ENCODE measurements at regions not wholly inside any gene's neighbourhood (a gene's known extent, or its start where the extent isn't known, plus 50 kb on each side); places are given as distances from the start of the nearest gene placed in this dataset.

GRCh38 chr15:35679186-35679585 lies 133.2 kb upstream of the DPH6 start:
- Histone ChIP-seq H3K36me3 (replicated peaks in 1 of 2) (no peaks in the 10 kb centered on the region), H3K4me1 (replicated peaks in 1 of 2) (peaks cover 0 to 11% of the 10 kb centered on the region in 2 donors), H3K9me3 (replicated peaks in 1 of 3) (no peaks in the 10 kb centered on the region), H3K27ac (no peak overlapping the region), H3K27me3 (no peaks in the 10 kb centered on the region), H3K4me3 (no peak overlapping the region)
- TF ChIP-seq POLR2A (IDR thresholded peaks at IDR 0.05): no peak
- TF ChIP-seq CTCF (IDR thresholded peaks at IDR 0.05): no peak
- no peak for DNase-seq
- intact Hi-C loops (cut with DNase I): no loop called here
- 90 to 98% (median 94%) methylated on average over 1 of the region's 1 CpG for WGBS, 4 donors

DNA sequence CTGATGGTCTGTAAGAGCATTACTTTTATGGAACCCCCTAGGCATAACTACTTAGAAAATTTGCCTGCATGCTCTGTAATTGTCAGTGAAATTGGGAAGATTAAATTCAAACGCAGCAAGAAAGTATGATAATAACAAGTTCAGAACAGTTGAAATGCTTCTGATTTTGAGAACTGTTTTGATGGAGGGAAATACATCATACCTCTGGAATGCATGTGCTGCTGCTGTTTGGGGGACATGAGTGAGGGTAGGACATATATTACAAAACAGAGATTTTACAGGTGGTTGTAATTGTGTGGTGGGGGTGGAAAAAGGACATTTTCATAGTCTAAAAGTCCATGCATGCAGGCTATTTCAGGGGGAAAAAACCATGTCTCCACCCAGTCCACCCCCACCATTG lies 135.0 kb upstream of the DPH6 start:
- H3K4me1 ChIP-seq (replicated peaks in 1 of 2): no peaks in the 10 kb centered on the region
- TF ChIP-seq POLR2A (IDR thresholded peaks at IDR 0.05): no peak
- TF ChIP-seq CTCF (IDR thresholded peaks at IDR 0.05): no peak
- no peaks in the 10 kb centered on the region for H3K36me3 ChIP-seq (replicated peaks in 1 of 2)
- H3K4me3 ChIP-seq: no peak overlapping the region
- WGBS, 4 donors: 50 to 69% (median 62%) methylated on average over 1 of the region's 1 CpG
- no peaks in the 10 kb centered on the region for H3K9me3 ChIP-seq (replicated peaks in 1 of 3)
- intact Hi-C loops (cut with DNase I): no loop called here
- no peaks in the 10 kb centered on the region for H3K27me3 ChIP-seq
- no peak for DNase-seq
- H3K27ac ChIP-seq: no peak overlapping the region

- Histone ChIP-seq H3K27me3 (no peaks in the 10 kb centered on the region), H3K27ac (no peak overlapping the region), H3K9me3 (replicated peaks in 1 of 3) (no peaks in the 10 kb centered on the region), H3K36me3 (replicated peaks in 1 of 2) (no peaks in the 10 kb centered on the region), H3K4me1 (replicated peaks in 1 of 2) (peaks cover 0 to 11% of the 10 kb centered on the region in 2 donors), H3K4me3 (no peak overlapping the region)
- intact Hi-C loops (cut with DNase I): no loop called here
- no peak for DNase-seq
- WGBS, 4 donors: 86 to 96% (median 91%) methylated on average over 1 of the region's 1 CpG
- TF ChIP-seq CTCF (IDR thresholded peaks at IDR 0.05) (no peak), POLR2A (IDR thresholded peaks at IDR 0.05) (no peak)
Measured at GRCh38 chr15:35686347-35686746, 140.4 kb upstream of the DPH6 start.

DNA sequence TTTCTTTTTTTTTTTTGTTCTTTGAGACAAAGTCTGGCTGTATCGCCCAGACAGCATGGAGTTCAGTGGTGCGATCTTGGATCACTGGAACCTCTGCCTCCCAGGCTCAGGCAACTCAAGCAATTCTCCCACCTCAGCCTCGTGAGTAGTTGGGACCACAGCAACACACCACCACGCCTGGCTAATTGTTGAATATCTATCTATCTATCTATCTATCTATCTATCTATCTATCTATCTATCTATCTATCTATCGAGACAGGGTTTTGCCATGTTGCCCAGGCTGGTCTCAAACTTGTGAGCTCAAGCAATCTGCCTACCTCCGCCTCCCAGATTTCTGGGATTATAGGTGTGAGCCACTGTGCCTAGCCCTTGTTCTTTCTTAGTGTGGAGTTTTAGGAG lies 143.3 kb upstream of the DPH6 start:
- H3K27ac ChIP-seq: no peak overlapping the region
- no peaks in the 10 kb centered on the region for H3K27me3 ChIP-seq
- no peak overlapping the region for H3K4me3 ChIP-seq
- TF ChIP-seq POLR2A (IDR thresholded peaks at IDR 0.05) (no peak), CTCF (IDR thresholded peaks at IDR 0.05) (no peak)
- 90 to 97% (median 93%) methylated on average over 6 of the region's 6 CpGs for WGBS, 4 donors
- no peak for DNase-seq
- intact Hi-C loops (cut with DNase I): no loop called here
- H3K36me3 ChIP-seq (replicated peaks in 1 of 2): no peaks in the 10 kb centered on the region
- H3K4me1 ChIP-seq (replicated peaks in 1 of 2): peaks cover 0 to 16% of the 10 kb centered on the region in 2 donors
- no peaks in the 10 kb centered on the region for H3K9me3 ChIP-seq (replicated peaks in 1 of 3)

All from adrenal gland (tissue), 9 donors.